Testis (tissue), 2 donors: ENCODE measurements at regions not wholly inside any gene's neighbourhood (a gene's known extent, or its start where the extent isn't known, plus 50 kb on each side); places are given as distances from the start of the nearest gene placed in this dataset.

ENCODE experiments used
- DNase-seq: peaks from one replicate; pipeline ENCODE4 v3.0.0-alpha.2; 2019
- H3K27ac ChIP-seq, 2 donors: fragments of 200-600 bp; sonication (generic); one replicate each; pipeline ENCODE4 v1.5.1; 2019
- H3K27me3 ChIP-seq: fragments of 200-600 bp; sonication (generic); one replicate; pipeline ENCODE4 v1.5.1; 2019
- H3K36me3 ChIP-seq: fragments of 200-600 bp; sonication (generic); one replicate; pipeline ENCODE4 v1.5.1; 2017; ENCODE audit warnings: low read depth; ENCODE audit errors: missing control alignments
- H3K4me1 ChIP-seq: fragments of 200-600 bp; sonication (generic); one replicate; pipeline ENCODE4 v1.5.1; 2019
- H3K4me3 ChIP-seq, 2 donors: fragments of 200-600 bp; sonication (generic); one replicate each; pipeline ENCODE4 v1.5.1; 2017 to 2019
- H3K9me3 ChIP-seq: fragments of 200-600 bp; sonication (generic); one replicate; pipeline ENCODE4 v1.5.1; 2017
- POLR2A ChIP-seq: fragments of 450-650 bp; IDR thresholded peaks from one replicate; pipeline ENCODE4 v1.6.1; 2017; ENCODE audit warnings: antibody characterized with exemption, mild to moderate bottlenecking, moderate library complexity
- WGBS, 2 donors: methylation state at CpG; one replicate each; pipeline ENCODE4 v1.1.5; 2018; 5-methylcytosine and 5-hydroxymethylcytosine counted together
- intact Hi-C: fragments of 100-400 bp; cut with DNase I; formaldehyde crosslinking; loops from one replicate; pipeline ENCODE4 v1.15.1; 2023; ENCODE audit warnings: low total_unique reads
- TF ChIP-seq, protein P1 (sequence below), 3 experiments: fragments of 450-650 bp in 2 of 3; fragments of 200-600 bp in 1 of 3; sonication (generic) in 1 of 3; IDR thresholded peaks; one replicate each; pipeline ENCODE4 v1.5.1; 2016 to 2019; ENCODE audit warnings: antibody characterized with exemption in 3 of 3, mild to moderate bottlenecking in 2 of 3, moderate library complexity in 1 of 3

GRCh38 chr6:156311291-156311690 is 465.9 kb upstream of the ARID1B start:
- no peaks in the 10 kb centered on the region for H3K36me3 ChIP-seq
- no peaks in the 10 kb centered on the region for H3K27me3 ChIP-seq
- intact Hi-C loops, result no loop called here
- H3K4me1 ChIP-seq, result no peaks in the 10 kb centered on the region
- no peaks in the 10 kb centered on the region for H3K9me3 ChIP-seq
- no peak for DNase-seq
- no peak overlapping the region for H3K4me3 ChIP-seq
- no peak overlapping the region for H3K27ac ChIP-seq
- TF ChIP-seq, protein P1, sequence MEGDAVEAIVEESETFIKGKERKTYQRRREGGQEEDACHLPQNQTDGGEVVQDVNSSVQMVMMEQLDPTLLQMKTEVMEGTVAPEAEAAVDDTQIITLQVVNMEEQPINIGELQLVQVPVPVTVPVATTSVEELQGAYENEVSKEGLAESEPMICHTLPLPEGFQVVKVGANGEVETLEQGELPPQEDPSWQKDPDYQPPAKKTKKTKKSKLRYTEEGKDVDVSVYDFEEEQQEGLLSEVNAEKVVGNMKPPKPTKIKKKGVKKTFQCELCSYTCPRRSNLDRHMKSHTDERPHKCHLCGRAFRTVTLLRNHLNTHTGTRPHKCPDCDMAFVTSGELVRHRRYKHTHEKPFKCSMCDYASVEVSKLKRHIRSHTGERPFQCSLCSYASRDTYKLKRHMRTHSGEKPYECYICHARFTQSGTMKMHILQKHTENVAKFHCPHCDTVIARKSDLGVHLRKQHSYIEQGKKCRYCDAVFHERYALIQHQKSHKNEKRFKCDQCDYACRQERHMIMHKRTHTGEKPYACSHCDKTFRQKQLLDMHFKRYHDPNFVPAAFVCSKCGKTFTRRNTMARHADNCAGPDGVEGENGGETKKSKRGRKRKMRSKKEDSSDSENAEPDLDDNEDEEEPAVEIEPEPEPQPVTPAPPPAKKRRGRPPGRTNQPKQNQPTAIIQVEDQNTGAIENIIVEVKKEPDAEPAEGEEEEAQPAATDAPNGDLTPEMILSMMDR (IDR thresholded peaks at IDR 0.05), result no peak
- no peak for TF ChIP-seq POLR2A

GRCh38 chr6:156310701-156311100 is 466.5 kb upstream of the ARID1B start:
- H3K4me1 ChIP-seq, result no peaks in the 10 kb centered on the region
- no peaks in the 10 kb centered on the region for H3K27me3 ChIP-seq
- H3K36me3 ChIP-seq, result no peaks in the 10 kb centered on the region
- WGBS, 2 donors, result 54 to 67% methylated on average over 6 of the region's 6 CpGs
- no peak for DNase-seq
- TF ChIP-seq, protein P1 (IDR thresholded peaks at IDR 0.05), result no peak
- TF ChIP-seq POLR2A, result no peak
- intact Hi-C loops, result no loop called here
- H3K9me3 ChIP-seq, result no peaks in the 10 kb centered on the region
- no peak overlapping the region for H3K27ac ChIP-seq
- H3K4me3 ChIP-seq, result no peak overlapping the region

DNA sequence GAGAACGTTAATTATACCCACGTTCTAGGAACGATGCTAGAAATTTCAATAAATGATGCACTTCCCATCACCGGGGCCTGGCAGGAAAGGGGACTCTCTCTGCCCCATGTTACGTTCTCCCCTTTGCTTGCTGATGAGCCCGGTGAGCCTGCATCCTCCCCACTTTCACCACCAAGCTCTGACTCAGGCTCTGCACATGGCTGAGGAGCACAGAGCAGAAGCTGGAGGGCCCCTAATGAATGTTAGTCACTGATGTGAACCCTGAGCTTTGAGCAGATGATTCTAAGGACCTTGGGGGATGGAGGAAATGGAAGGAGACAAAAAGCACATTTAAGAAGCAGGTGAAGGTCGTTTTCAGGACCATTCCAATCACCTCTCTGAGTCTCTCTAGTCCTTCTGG is 468.2 kb upstream of the ARID1B start:
- Histone ChIP-seq H3K36me3 (no peaks in the 10 kb centered on the region), H3K4me1 (no peaks in the 10 kb centered on the region), H3K27me3 (no peaks in the 10 kb centered on the region), H3K9me3 (no peaks in the 10 kb centered on the region), H3K27ac (no peak overlapping the region), H3K4me3 (no peak overlapping the region)
- no peak for TF ChIP-seq POLR2A
- TF ChIP-seq, protein P1 (IDR thresholded peaks at IDR 0.05), result no peak
- intact Hi-C loops, result no loop called here
- 84 to 90% methylated on average over 7 of the region's 7 CpGs for WGBS, 2 donors
- DNase-seq, result no peak

DNA sequence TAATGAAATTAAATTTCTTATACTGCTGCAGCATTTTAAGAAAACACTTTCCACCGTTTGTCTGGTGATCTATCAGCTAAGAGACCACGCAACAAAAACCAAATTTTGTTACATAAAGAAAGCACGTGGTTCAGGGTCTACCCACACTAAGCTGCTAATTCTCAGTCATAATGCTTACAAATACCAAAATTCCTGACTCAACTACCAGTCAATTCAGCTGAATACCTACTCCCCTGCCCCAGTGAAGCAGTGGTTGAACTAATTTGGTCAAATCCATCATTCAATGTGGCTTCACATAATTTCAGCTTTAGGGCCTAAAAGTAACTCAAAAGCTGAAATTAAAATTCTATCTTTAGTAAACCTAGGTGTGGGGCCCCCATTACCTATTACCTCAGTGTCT is 468.6 kb upstream of the ARID1B start:
- no peaks in the 10 kb centered on the region for H3K36me3 ChIP-seq
- no peak for DNase-seq
- 68 to 90% methylated on average over 3 of the region's 3 CpGs for WGBS, 2 donors
- TF ChIP-seq, protein P1 (IDR thresholded peaks at IDR 0.05), result no peak
- TF ChIP-seq POLR2A, result no peak
- H3K4me3 ChIP-seq, result no peak overlapping the region
- no peak overlapping the region for H3K27ac ChIP-seq
- no peaks in the 10 kb centered on the region for H3K27me3 ChIP-seq
- intact Hi-C loops, result no loop called here
- H3K4me1 ChIP-seq, result no peaks in the 10 kb centered on the region
- H3K9me3 ChIP-seq, result no peaks in the 10 kb centered on the region

DNA sequence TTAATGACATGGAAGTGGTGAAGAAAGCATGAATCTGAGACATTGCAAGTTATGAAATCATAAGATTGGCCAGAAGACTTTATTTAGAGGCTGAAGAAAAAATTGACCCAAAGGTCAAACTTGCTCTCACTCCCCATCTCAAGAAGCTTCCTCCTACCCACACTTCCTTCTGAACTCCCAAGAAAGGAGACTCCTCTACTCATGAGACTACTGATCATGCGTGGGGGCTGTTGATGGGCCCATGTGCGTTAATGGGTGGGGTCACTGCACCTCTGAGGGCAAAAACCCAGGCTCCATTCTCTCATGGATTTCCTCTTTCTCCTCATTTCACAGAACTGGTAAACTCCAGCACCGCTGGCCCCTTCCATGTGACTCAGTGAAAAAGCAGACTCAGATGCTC is 470.6 kb upstream of the ARID1B start:
- Histone ChIP-seq H3K36me3 (no peaks in the 10 kb centered on the region), H3K9me3 (no peaks in the 10 kb centered on the region), H3K4me1 (no peaks in the 10 kb centered on the region), H3K27ac (no peak overlapping the region), H3K27me3 (no peaks in the 10 kb centered on the region), H3K4me3 (no peak overlapping the region)
- no peak for DNase-seq
- intact Hi-C loops, result no loop called here
- 91 to 95% methylated on average over 3 of the region's 3 CpGs for WGBS, 2 donors
- TF ChIP-seq POLR2A, result no peak
- TF ChIP-seq, protein P1 (IDR thresholded peaks at IDR 0.05), result no peak
